ENCODE measurements at regions not wholly inside any gene's neighbourhood (a gene's known extent, or its start where the extent isn't known, plus 50 kb on each side); places are given as distances from the start of the nearest gene placed in this dataset.

DNA sequence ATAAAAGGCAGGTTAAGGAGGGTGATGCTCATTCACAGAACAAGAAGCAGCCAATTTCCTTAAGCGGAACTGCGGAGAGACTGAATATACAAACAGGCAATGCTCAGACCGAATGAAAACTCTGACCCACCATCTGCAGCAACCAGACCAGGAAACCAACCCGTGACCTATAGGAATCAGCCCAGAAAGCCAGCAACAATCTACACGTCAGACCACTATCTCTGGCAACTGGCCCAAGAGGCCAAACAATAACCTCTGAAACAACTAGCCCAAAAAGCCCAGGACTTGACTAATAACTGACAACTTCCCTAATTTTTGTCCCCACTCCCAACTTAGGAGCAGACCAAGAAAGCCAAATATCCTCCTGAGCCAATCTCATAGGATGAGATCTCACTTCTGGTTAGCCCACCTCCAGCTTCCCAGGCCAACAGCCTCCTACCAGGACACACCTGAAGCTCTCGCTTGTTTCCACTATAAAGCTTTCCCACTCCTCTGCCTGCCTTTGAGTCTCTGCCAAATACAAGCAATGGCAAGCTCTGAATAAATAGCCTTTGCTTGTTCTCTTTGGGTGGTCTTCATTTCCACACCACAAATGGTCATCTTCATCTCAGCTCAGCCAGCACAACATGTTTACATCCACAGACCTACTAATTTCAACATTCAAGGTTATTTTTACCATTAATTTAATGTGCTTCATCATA, 168.5 kb downstream of the HSD17B3 start:
- TF ChIP-seq EZH2phosphoT487 (IDR thresholded peaks at IDR 0.05; ENCODE audit: borderline replicate concordance, low read length) = no peak
- TF ChIP-seq, protein P1, sequence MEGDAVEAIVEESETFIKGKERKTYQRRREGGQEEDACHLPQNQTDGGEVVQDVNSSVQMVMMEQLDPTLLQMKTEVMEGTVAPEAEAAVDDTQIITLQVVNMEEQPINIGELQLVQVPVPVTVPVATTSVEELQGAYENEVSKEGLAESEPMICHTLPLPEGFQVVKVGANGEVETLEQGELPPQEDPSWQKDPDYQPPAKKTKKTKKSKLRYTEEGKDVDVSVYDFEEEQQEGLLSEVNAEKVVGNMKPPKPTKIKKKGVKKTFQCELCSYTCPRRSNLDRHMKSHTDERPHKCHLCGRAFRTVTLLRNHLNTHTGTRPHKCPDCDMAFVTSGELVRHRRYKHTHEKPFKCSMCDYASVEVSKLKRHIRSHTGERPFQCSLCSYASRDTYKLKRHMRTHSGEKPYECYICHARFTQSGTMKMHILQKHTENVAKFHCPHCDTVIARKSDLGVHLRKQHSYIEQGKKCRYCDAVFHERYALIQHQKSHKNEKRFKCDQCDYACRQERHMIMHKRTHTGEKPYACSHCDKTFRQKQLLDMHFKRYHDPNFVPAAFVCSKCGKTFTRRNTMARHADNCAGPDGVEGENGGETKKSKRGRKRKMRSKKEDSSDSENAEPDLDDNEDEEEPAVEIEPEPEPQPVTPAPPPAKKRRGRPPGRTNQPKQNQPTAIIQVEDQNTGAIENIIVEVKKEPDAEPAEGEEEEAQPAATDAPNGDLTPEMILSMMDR (IDR thresholded peaks at IDR 0.05; ENCODE audit: low read depth, low read length, poor library complexity, severe bottlenecking) = no peak
- H3K79me2 ChIP-seq (ENCODE audit: control insufficient read depth, low read length) = no peaks in the 10 kb centered on the region
- H3K4me1 ChIP-seq (ENCODE audit: control insufficient read depth, low read length) = peaks cover 14% of the 10 kb centered on the region
- no peaks in the 10 kb centered on the region for H3K27me3 ChIP-seq (ENCODE audit: control insufficient read depth, low read length)
- H3K27ac ChIP-seq (ENCODE audit: low read depth, low read length) = no peak overlapping the region
- no peaks in the 10 kb centered on the region for H3K9me2 ChIP-seq (replicated peaks; ENCODE audit: control insufficient read depth, low read length)
- no peaks in the 10 kb centered on the region for H3K36me3 ChIP-seq (ENCODE audit: control insufficient read depth, low read length)
- no peak overlapping the region for H3K4me3 ChIP-seq (ENCODE audit: low read length)
- no peak overlapping the region for H3K4me2 ChIP-seq (ENCODE audit: low read length)
- no peaks in the 10 kb centered on the region for H3F3A ChIP-seq (ENCODE audit: control insufficient read depth, insufficient read depth)
- no peaks in the 10 kb centered on the region for H3K9me3 ChIP-seq (ENCODE audit: control insufficient read depth, insufficient read depth, low read length)
- H4K20me1 ChIP-seq (ENCODE audit: control insufficient read depth, insufficient read depth, low read depth, low read length) = no peaks in the 10 kb centered on the region

DNA sequence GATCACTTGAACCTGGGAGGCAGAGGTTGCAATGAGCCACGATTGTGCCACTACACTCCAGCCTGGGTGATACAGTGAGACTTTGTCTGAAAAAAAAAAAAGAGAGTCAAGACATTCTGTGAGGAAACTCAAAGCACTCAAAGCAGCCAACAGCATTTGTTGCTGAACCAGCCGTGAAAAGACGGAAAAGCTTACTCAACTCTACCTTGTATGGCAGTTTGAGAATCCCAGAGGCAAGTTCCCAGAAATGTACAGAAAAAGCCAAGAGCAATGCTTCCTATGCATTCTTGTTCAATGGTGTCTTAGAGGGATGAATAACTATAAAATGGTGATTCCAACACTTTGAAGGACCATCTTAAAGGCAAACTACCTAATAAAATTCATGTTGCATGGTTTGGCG, 170.2 kb downstream of the HSD17B3 start:
- no peaks in the 10 kb centered on the region for H3F3A ChIP-seq (ENCODE audit: control insufficient read depth, insufficient read depth)
- H3K27me3 ChIP-seq (ENCODE audit: control insufficient read depth, low read length) = no peaks in the 10 kb centered on the region
- no peak for TF ChIP-seq EZH2phosphoT487 (IDR thresholded peaks at IDR 0.05; ENCODE audit: borderline replicate concordance, low read length)
- TF ChIP-seq, protein P1 (IDR thresholded peaks at IDR 0.05; ENCODE audit: low read depth, low read length, poor library complexity, severe bottlenecking) = no peak

DNA sequence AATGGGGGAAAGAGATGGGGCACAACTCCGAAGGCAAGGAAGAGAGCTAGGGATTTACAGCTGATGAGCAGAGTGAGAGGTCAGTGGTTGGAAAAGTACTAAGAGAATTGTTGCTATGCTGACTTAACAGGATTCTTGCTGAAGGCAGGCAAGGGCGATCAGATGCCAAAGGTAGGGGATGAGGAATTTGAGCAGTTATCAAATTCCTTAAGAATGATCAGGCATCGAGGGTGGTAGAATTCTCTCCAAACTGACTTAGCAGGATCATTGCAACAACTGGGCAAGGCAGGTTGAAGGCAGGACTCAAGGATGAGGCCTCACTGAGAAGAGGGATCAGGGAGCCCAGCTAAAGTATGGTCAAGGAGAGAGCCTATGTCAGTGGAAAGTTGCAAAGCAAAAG, 171.0 kb downstream of the HSD17B3 start:
- H3K36me3 ChIP-seq (ENCODE audit: control insufficient read depth, low read length) = no peaks in the 10 kb centered on the region
- no peak overlapping the region for H3K27ac ChIP-seq (ENCODE audit: low read depth, low read length)
- no peaks in the 10 kb centered on the region for H3K79me2 ChIP-seq (ENCODE audit: control insufficient read depth, low read length)
- H3K4me2 ChIP-seq (ENCODE audit: low read length) = no peak overlapping the region
- no peak for TF ChIP-seq EZH2phosphoT487 (IDR thresholded peaks at IDR 0.05; ENCODE audit: borderline replicate concordance, low read length)
- TF ChIP-seq, protein P1 (IDR thresholded peaks at IDR 0.05; ENCODE audit: low read depth, low read length, poor library complexity, severe bottlenecking) = no peak
- H3F3A ChIP-seq (ENCODE audit: control insufficient read depth, insufficient read depth) = no peaks in the 10 kb centered on the region
- no peaks in the 10 kb centered on the region for H3K27me3 ChIP-seq (ENCODE audit: control insufficient read depth, low read length)
- H3K9me2 ChIP-seq (replicated peaks; ENCODE audit: control insufficient read depth, low read length) = no peaks in the 10 kb centered on the region
- H4K20me1 ChIP-seq (ENCODE audit: control insufficient read depth, insufficient read depth, low read depth, low read length) = no peaks in the 10 kb centered on the region
- no peak overlapping the region for H3K4me3 ChIP-seq (ENCODE audit: low read length)
- no peaks in the 10 kb centered on the region for H3K9me3 ChIP-seq (ENCODE audit: control insufficient read depth, insufficient read depth, low read length)
- H3K4me1 ChIP-seq (ENCODE audit: control insufficient read depth, low read length) = no peaks in the 10 kb centered on the region

More for the DNA sequence above, 170.2 kb downstream of the HSD17B3 start:
- H3K79me2 ChIP-seq (ENCODE audit: control insufficient read depth, low read length) = no peaks in the 10 kb centered on the region
- peaks cover 2% of the 10 kb centered on the region for H3K4me1 ChIP-seq (ENCODE audit: control insufficient read depth, low read length)
- H3K9me2 ChIP-seq (replicated peaks; ENCODE audit: control insufficient read depth, low read length) = no peaks in the 10 kb centered on the region
- H3K4me3 ChIP-seq (ENCODE audit: low read length) = no peak overlapping the region
- H3K27ac ChIP-seq (ENCODE audit: low read depth, low read length) = no peak overlapping the region
- no peaks in the 10 kb centered on the region for H4K20me1 ChIP-seq (ENCODE audit: control insufficient read depth, insufficient read depth, low read depth, low read length)
- H3K36me3 ChIP-seq (ENCODE audit: control insufficient read depth, low read length) = no peaks in the 10 kb centered on the region
- H3K4me2 ChIP-seq (ENCODE audit: low read length) = no peak overlapping the region
- H3K9me3 ChIP-seq (ENCODE audit: control insufficient read depth, insufficient read depth, low read length) = no peaks in the 10 kb centered on the region

Data from DOHH2 (cell line).